Endothelial cell of umbilical vein (primary cell): ENCODE measurements at regions not wholly inside any gene's neighbourhood (a gene's known extent, or its start where the extent isn't known, plus 50 kb on each side); places are given as distances from the start of the nearest gene placed in this dataset.

Source experiments
- BruUV-seq: library from RNA; stranded (reverse); fragments of 400-500 nt; replicated peaks from 2 replicates; lab custom pipeline; 2021; lab: Mats Ljungman, UMichigan
- CTCF ChIA-PET: fragments of 300-600, 350-600 bp; sonication (Branson Sonifier 250); formaldehyde crosslinking; loops from one replicate; lab custom pipeline; 2021; ENCODE audit warnings: antibody characterized with exemption, inconsistent platforms; lab: Charles Lee
- POLR2A ChIA-PET: fragments of 300-600, 350-600 bp; sonication (Branson Sonifier 250); formaldehyde crosslinking; loops from one replicate; lab custom pipeline; 2021; ENCODE audit warnings: antibody characterized with exemption, inconsistent platforms; lab: Charles Lee
- DNase-seq: peaks from one replicate; pipeline ENCODE4 v3.0.0-alpha.2; 2011; ENCODE audit warnings: low read depth, low spot score
- FAIRE-seq: peaks from 2 replicates; lab custom pipeline; 2011; peaks lifted over from hg19 to GRCh38; lab: Jason Lieb, UNC
- H2AFZ ChIP-seq: 2 replicates; pipeline ENCODE4 v1.6.0; 2012; ENCODE audit warnings: low read depth, low read length, control low read depth, inconsistent platforms
- H3K27ac ChIP-seq: 2 replicates; pipeline ENCODE4 v1.5.1; 2011; ENCODE audit warnings: low read depth, mild to moderate bottlenecking, control low read depth, low read length, moderate library complexity; ENCODE audit not compliant: insufficient read depth
- H3K27me3 ChIP-seq, 2 experiments: 2 replicates each; pipeline versions ENCODE4 v1.6.0 to v1.6.1; 2011; ENCODE audit warnings: low read length in 2 of 2, mixed read lengths in 1 of 2; ENCODE audit not compliant: control insufficient read depth in 2 of 2, insufficient read depth in 2 of 2
- H3K36me3 ChIP-seq, 2 experiments: 2 replicates in 1 of 2; 3 replicates in 1 of 2; pipeline ENCODE4 v1.5.1; 2011; ENCODE audit warnings: low read length in 2 of 2, mild to moderate bottlenecking in 1 of 2, moderate library complexity in 1 of 2; ENCODE audit not compliant: control insufficient read depth in 2 of 2, insufficient read depth in 2 of 2; ENCODE audit errors: extremely low read depth in 1 of 2
- H3K4me1 ChIP-seq: 3 replicates; pipeline ENCODE4 v1.5.1; 2011; ENCODE audit warnings: mild to moderate bottlenecking, low read length; ENCODE audit not compliant: control insufficient read depth, insufficient read depth; ENCODE audit errors: extremely low read depth
- H3K4me2 ChIP-seq: 2 replicates; pipeline ENCODE4 v1.6.1; 2011; ENCODE audit warnings: low read length, control low read depth, mixed read lengths; ENCODE audit not compliant: insufficient read depth
- H3K4me3 ChIP-seq, 3 experiments: fragments of 200-600 bp in 1 of 3; sonication (generic), shearing (Covaris generic) in 1 of 3; replicated peaks in 1 of 3; 2 replicates each; pipeline ENCODE4 v1.5.1; 2011 to 2016; ENCODE audit warnings: control low read depth in 3 of 3, low read length in 3 of 3, mild to moderate bottlenecking in 2 of 3, inconsistent platforms in 1 of 3, low read depth in 1 of 3, moderate library complexity in 1 of 3; ENCODE audit not compliant: insufficient read depth in 1 of 3
- H3K79me2 ChIP-seq: 2 replicates; pipeline ENCODE4 v1.6.0; 2012; ENCODE audit warnings: low read length, inconsistent platforms; ENCODE audit not compliant: control insufficient read depth, insufficient read depth
- H3K9ac ChIP-seq: replicated peaks from 2 replicates; pipeline ENCODE3; 2011; ENCODE audit warnings: low read length, control low read depth; ENCODE audit not compliant: insufficient read depth; ENCODE audit errors: extremely low read depth
- H3K9me1 ChIP-seq: replicated peaks from 3 replicates; pipeline ENCODE4 v1.6.0; 2011; ENCODE audit warnings: mild to moderate bottlenecking, low read length; ENCODE audit not compliant: control insufficient read depth, insufficient read depth; ENCODE audit errors: extremely low read depth
- H3K9me3 ChIP-seq: replicated peaks from 2 replicates; pipeline ENCODE4 v1.5.1; 2012; ENCODE audit warnings: low read length, inconsistent platforms; ENCODE audit not compliant: control insufficient read depth, insufficient read depth
- H4K20me1 ChIP-seq: replicated peaks from 2 replicates; pipeline ENCODE3; 2011; ENCODE audit warnings: mild to moderate bottlenecking, low read length; ENCODE audit not compliant: control insufficient read depth, insufficient read depth; ENCODE audit errors: extremely low read depth
- CTCF ChIP-seq, 2 donors: IDR thresholded peaks; 1 replicate in 1 of 2; 2 replicates in 1 of 2; pipeline ENCODE4 v1.5.1; 2011; ENCODE audit warnings: low read length in 2 of 2, mild to moderate bottlenecking in 2 of 2, moderate library complexity in 2 of 2, control low read depth in 1 of 2, inconsistent platforms in 1 of 2, low read depth in 1 of 2; ENCODE audit not compliant: insufficient read depth in 1 of 2; ENCODE audit errors: extremely low read depth in 1 of 2
- EZH2 ChIP-seq: IDR thresholded peaks from 2 replicates; pipeline ENCODE4 v1.6.1; 2012; ENCODE audit warnings: borderline replicate concordance, low read depth, mild to moderate bottlenecking, moderate library complexity, low read length, inconsistent platforms; ENCODE audit not compliant: severe bottlenecking
- FOS ChIP-seq: IDR thresholded peaks from 2 replicates; pipeline ENCODE4 v1.6.1; 2011; ENCODE audit warnings: mild to moderate bottlenecking, low read length, moderate library complexity, borderline replicate concordance; ENCODE audit not compliant: insufficient read depth
- GATA2 ChIP-seq: IDR thresholded peaks from 2 replicates; pipeline ENCODE4 v1.7.0; 2011; ENCODE audit warnings: low read depth, mild to moderate bottlenecking, moderate library complexity, mixed read lengths, low read length; ENCODE audit not compliant: insufficient read length, insufficient read depth
- JUN ChIP-seq: IDR thresholded peaks from 2 replicates; pipeline ENCODE4 v1.6.1; 2011; ENCODE audit warnings: borderline replicate concordance, low read depth; ENCODE audit not compliant: insufficient read length, insufficient read depth
- MAX ChIP-seq: IDR thresholded peaks from 2 replicates; pipeline ENCODE4 v1.6.1; 2011; ENCODE audit not compliant: insufficient read depth, insufficient read length
- MYC ChIP-seq: IDR thresholded peaks from one replicate; pipeline ENCODE4 v1.6.1; 2011; ENCODE audit warnings: mild to moderate bottlenecking, low read depth, low read length
- POLR2A ChIP-seq: IDR thresholded peaks from 2 replicates; pipeline ENCODE4 v1.6.1; 2012; ENCODE audit warnings: low read depth, mild to moderate bottlenecking, control low read depth, low read length
- POLR2AphosphoS5 ChIP-seq: IDR thresholded peaks from 2 replicates; pipeline ENCODE4 v1.6.1; 2012; ENCODE audit warnings: low read depth, mild to moderate bottlenecking, control low read depth, low read length, moderate library complexity; ENCODE audit not compliant: insufficient read depth
- dilution Hi-C: fragments of 300-500 bp; cut with MboI; formaldehyde crosslinking; loops from one replicate; pipeline ENCODE4 v1.15.0; 2019; ENCODE audit warnings: low sequenced_read_pairs; ENCODE audit not compliant: extremely low pct_ligation_motif_present
- intact Hi-C: fragments of 100-400 bp; cut with micrococcal nuclease; formaldehyde crosslinking; loops from one replicate; pipeline ENCODE4 v1.10.0; 2022

- Histone ChIP-seq H3K36me3 (no peaks in the 10 kb centered on the region), H3K4me1 (peaks cover under 1% of the 10 kb centered on the region), H4K20me1 (no peaks in the 10 kb centered on the region), H3K9me3 (no peaks in the 10 kb centered on the region), H3K9me1 (no peaks in the 10 kb centered on the region), H3K27me3 (no peaks in the 10 kb centered on the region), H3K9ac (no peak overlapping the region), H3K27ac (no peak overlapping the region), H3K79me2 (no peaks in the 10 kb centered on the region), H2AFZ (no peak overlapping the region), H3K4me3 (no peak overlapping the region), H3K4me2 (no peak overlapping the region)
- intact Hi-C loops (no loop called here), dilution Hi-C loops (no loop called here)
- ChIA-PET POLR2A (no interaction called here), CTCF (no interaction called here)
- no peak for DNase-seq
- no TSS peak for BruUV-seq
- no peak for FAIRE-seq
- no peak for TF ChIP-seq MAX
- TF ChIP-seq JUN = no peak
- TF ChIP-seq EZH2 = no peak
- TF ChIP-seq POLR2AphosphoS5 = no peak
- TF ChIP-seq CTCF (IDR thresholded peaks at IDR 0.05; ENCODE audit: extremely low read depth in 1 of 2, insufficient read depth in 1 of 2, low read depth in 1 of 2, low read length in 2 of 2) = no peak
- TF ChIP-seq MYC = no peak
- no peak for TF ChIP-seq GATA2
- TF ChIP-seq POLR2A = no peak
- no peak for TF ChIP-seq FOS
These were observed 64.7 kb upstream of the GSE1 start for GRCh38 chr16:85548375-85548774.
